CD4-positive, CD25-positive, alpha-beta regulatory T cell (primary cell): ENCODE measurements at regions not wholly inside any gene's neighbourhood (a gene's known extent, or its start where the extent isn't known, plus 50 kb on each side); places are given as distances from the start of the nearest gene placed in this dataset.
"Not testable (repeated sequence)": the region's sequence is repeated elsewhere in the genome, so short reads cannot be mapped to it uniquely, and the experiment has no call there.

Source experiments
- ATAC-seq, 2 donors: fragments of 150-1000 bp; cut with Tn5 transposase; one replicate each; pipeline ENCODE4 v1.10.0; 2021; ENCODE audit warnings: low read depth in 2 of 2, moderate number of reproducible peaks in 2 of 2, moderate library complexity in 1 of 2
- DNase-seq, 3 donors: peaks; one replicate each; pipeline versions ENCODE4 v3.0.0 to v3.0.0-alpha.2; 2012 to 2022; ENCODE audit warnings: mixed read lengths in 1 of 3
- H3K27ac ChIP-seq: one replicate; pipeline ENCODE4 v1.7.0; 2013; ENCODE audit warnings: mild to moderate bottlenecking, low read length; ENCODE audit not compliant: insufficient read depth, poor library complexity, severe bottlenecking
- H3K27me3 ChIP-seq: one replicate; pipeline ENCODE4 v1.7.0; 2013; ENCODE audit warnings: low read length; ENCODE audit not compliant: control insufficient read depth, insufficient read depth
- H3K36me3 ChIP-seq: one replicate; pipeline ENCODE4 v1.7.0; 2013; ENCODE audit warnings: mild to moderate bottlenecking, low read length, moderate library complexity; ENCODE audit not compliant: control insufficient read depth, insufficient read depth
- H3K4me1 ChIP-seq: 2 replicates; pipeline ENCODE4 v1.7.0; 2013; ENCODE audit warnings: mild to moderate bottlenecking, low read length; ENCODE audit not compliant: insufficient read depth, control insufficient read depth, poor library complexity, severe bottlenecking
- H3K4me3 ChIP-seq: one replicate; pipeline ENCODE4 v1.7.0; 2013; ENCODE audit warnings: low read depth, mild to moderate bottlenecking, low read length, moderate library complexity
- H3K9me3 ChIP-seq, 2 experiments: 1 replicate in 1 of 2; 2 replicates in 1 of 2; pipeline ENCODE4 v1.7.0; 2013; ENCODE audit warnings: low read length in 2 of 2, mild to moderate bottlenecking in 1 of 2, moderate library complexity in 1 of 2; ENCODE audit not compliant: control insufficient read depth in 2 of 2
- H3K27ac Mint-ChIP-seq, 3 donors: one replicate each; pipeline ENCODE4 v1.8.0; 2020 to 2022; ENCODE audit warnings: mild to moderate bottlenecking in 3 of 3, mixed read lengths in 3 of 3, moderate library complexity in 2 of 3
- H3K27me3 Mint-ChIP-seq: one replicate; pipeline ENCODE4 v1.8.0; 2022; ENCODE audit warnings: mild to moderate bottlenecking, mixed read lengths
- H3K36me3 Mint-ChIP-seq: one replicate; pipeline ENCODE4 v1.8.0; 2020; ENCODE audit warnings: mixed read lengths
- H3K4me1 Mint-ChIP-seq, 4 donors: one replicate each; pipeline ENCODE4 v1.8.0; 2020 to 2022; ENCODE audit warnings: mixed read lengths in 4 of 4, mild to moderate bottlenecking in 1 of 4
- H3K4me3 Mint-ChIP-seq, 4 donors: one replicate each; pipeline ENCODE4 v1.8.0; 2020 to 2022; ENCODE audit warnings: mild to moderate bottlenecking in 4 of 4, mixed read lengths in 4 of 4, moderate library complexity in 3 of 4
- H3K9me3 Mint-ChIP-seq, 7 donors: one replicate each; pipeline ENCODE4 v1.8.0; 2020 to 2022; ENCODE audit warnings: mixed read lengths in 7 of 7, mild to moderate bottlenecking in 3 of 7, moderate library complexity in 2 of 7

DNA sequence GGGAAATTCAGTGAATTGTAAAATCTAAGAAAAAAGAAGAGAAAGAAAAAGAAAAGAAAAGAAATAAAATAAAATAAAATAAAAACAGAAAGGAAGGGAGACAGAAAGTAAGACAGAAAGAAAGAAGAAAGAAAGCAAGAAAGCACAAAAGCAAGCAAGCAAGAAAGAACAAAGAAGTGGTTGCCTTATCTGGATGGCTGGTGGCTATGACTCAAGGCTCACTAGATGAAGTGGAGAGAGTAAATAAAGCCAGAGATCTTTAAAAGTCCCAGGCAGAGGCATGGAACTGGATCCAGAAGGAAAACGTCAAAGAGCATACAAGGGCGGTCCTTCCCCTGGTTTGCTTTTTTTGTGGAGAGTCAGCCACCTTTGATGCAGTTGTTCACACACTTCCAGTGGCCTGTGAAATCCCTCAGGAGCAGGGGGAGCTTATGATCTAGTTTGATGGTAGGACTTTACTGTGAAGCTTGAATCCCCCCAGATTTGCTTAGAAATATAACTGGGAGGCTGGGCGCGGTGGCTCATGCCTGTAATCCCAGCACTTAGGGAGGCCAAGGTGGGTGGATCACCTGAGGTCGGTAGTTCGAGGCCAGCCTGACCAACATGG is 176.7 kb upstream of the HMHB1 start:
- H3K4me1 Mint-ChIP-seq, result no peaks in the 10 kb centered on the region
- Histone ChIP-seq H3K27me3 (peaks cover 3% of the 10 kb centered on the region), H3K27ac (no peak overlapping the region), H3K9me3 (no peaks in the 10 kb centered on the region), H3K36me3 (no peaks in the 10 kb centered on the region), H3K4me3 (no peak overlapping the region), H3K4me1 (no peaks in the 10 kb centered on the region)
- peaks cover 0 to 2% (median 0%) of the 10 kb centered on the region in 7 donors for H3K9me3 Mint-ChIP-seq
- DNase-seq (no peak), ATAC-seq (no peak)
- H3K27ac Mint-ChIP-seq, result no peak overlapping the region
- H3K4me3 Mint-ChIP-seq, result no peak overlapping the region
- no peaks in the 10 kb centered on the region for H3K36me3 Mint-ChIP-seq
- H3K27me3 Mint-ChIP-seq, result no peaks in the 10 kb centered on the region

DNA sequence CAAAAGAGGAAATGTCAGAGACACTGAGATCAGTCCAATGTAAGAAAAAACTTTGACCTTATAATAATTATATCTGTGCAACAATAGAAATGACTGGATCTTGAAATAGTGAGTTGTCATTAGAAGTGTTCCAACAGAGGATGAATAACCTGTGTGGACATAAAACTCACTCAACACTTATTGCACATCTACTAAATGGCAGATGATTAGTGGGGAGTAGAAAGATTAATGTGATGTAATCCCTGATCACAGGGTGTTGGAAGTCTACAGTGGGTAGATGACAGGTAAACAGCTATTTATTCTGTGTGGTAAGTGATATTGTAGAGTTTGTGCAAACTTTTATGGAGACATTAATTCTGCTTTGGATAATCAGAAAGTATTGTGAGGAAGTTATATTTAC is 177.3 kb upstream of the HMHB1 start:
- DNase-seq (no peak), ATAC-seq (no peak)
- Mint-ChIP-seq H3K36me3 (no peaks in the 10 kb centered on the region), H3K4me3 (no peak overlapping the region), H3K27me3 (no peaks in the 10 kb centered on the region), H3K4me1 (no peaks in the 10 kb centered on the region), H3K27ac (no peak overlapping the region), H3K9me3 (peaks cover 0 to 2% (median 0%) of the 10 kb centered on the region in 7 donors)
- Histone ChIP-seq H3K4me1 (no peaks in the 10 kb centered on the region), H3K27ac (no peak overlapping the region), H3K27me3 (peaks cover 3% of the 10 kb centered on the region), H3K36me3 (no peaks in the 10 kb centered on the region), H3K9me3 (no peaks in the 10 kb centered on the region), H3K4me3 (no peak overlapping the region)

GRCh38 chr5:143629871-143630659 is 181.9 kb upstream of the HMHB1 start:
- Histone ChIP-seq H3K27ac (no peak overlapping the region), H3K9me3 (no peaks in the 10 kb centered on the region), H3K4me3 (no peak overlapping the region), H3K27me3 (peaks cover 3% of the 10 kb centered on the region), H3K4me1 (no peaks in the 10 kb centered on the region), H3K36me3 (no peaks in the 10 kb centered on the region)
- no peak for ATAC-seq
- Mint-ChIP-seq H3K4me3 (no peak overlapping the region), H3K4me1 (no peaks in the 10 kb centered on the region), H3K27ac (no peak overlapping the region), H3K9me3 (peaks cover 0 to 5% (median 2%) of the 10 kb centered on the region in 7 donors), H3K27me3 (peaks cover 4% of the 10 kb centered on the region), H3K36me3 (no peaks in the 10 kb centered on the region)
- DNase-seq, result no peak

- not testable (repeated sequence) for ATAC-seq, H3K4me1 ChIP-seq, H3K4me3 ChIP-seq, H3K4me3 Mint-ChIP-seq, H3K9me3 ChIP-seq, H3K36me3 ChIP-seq, DNase-seq, H3K36me3 Mint-ChIP-seq, H3K27me3 ChIP-seq, H3K4me1 Mint-ChIP-seq, H3K27ac ChIP-seq, H3K9me3 Mint-ChIP-seq
- H3K27ac Mint-ChIP-seq, result peak overlapping the region in 1 of 3 donors; percentile 11
- peaks cover 18% of the 10 kb centered on the region for H3K27me3 Mint-ChIP-seq
These were observed 186.9 kb upstream of the HMHB1 start for GRCh38 chr5:143625048-143625447.

DNA sequence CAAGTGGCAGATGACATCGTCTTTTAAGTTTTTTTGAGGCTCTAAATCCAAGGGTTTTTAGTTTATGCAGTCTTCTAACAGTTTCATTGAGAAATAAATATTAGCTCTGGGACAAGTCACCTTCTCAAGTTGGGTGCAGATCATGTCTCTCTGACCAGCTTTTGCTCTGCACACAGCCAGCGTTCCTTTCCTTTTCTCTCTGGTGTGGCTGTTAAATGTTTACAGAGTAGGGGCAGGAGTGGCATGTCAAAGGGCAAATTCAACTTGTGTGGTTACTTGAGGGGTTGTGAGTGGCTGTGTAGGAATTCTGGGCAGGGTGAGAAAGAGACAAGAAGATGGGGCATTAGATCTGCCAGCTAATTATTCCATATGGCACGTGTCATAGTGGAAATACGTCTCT is 187.5 kb upstream of the HMHB1 start:
- ATAC-seq, result no peak

DNA sequence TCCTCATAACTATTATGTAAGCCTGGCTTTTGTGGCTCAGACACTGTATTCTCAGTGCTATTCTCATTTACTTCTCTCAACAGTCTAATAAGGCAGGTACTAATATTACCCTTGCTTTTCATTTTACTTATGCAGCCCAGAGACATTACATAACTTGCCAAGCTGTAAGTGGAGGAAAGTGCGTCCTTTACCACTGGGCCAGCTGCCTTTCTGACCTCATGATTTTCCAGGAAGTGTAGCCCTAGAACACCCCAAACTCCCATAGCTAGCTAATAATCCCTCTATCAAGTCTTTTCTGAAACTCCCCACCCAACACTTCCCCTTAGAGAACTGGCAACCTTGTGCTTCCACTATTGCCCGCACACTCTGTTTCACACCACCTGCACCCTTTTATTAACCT is 192.9 kb upstream of the HMHB1 start:
- DNase-seq (no peak), ATAC-seq (no peak)
- Mint-ChIP-seq H3K36me3 (no peaks in the 10 kb centered on the region), H3K4me3 (no peak overlapping the region), H3K9me3 (peaks cover 0 to 3% (median 0%) of the 10 kb centered on the region in 7 donors), H3K4me1 (peaks cover 0 to 5% (median 1%) of the 10 kb centered on the region in 4 donors), H3K27me3 (peaks cover 10% of the 10 kb centered on the region), H3K27ac (no peak overlapping the region)
- no peaks in the 10 kb centered on the region for H3K4me1 ChIP-seq
- no peaks in the 10 kb centered on the region for H3K9me3 ChIP-seq
- H3K4me3 ChIP-seq, result no peak overlapping the region
- H3K36me3 ChIP-seq, result no peaks in the 10 kb centered on the region
- no peak overlapping the region for H3K27ac ChIP-seq
- H3K27me3 ChIP-seq, result peaks cover 5% of the 10 kb centered on the region

More for the DNA sequence above, 187.5 kb upstream of the HMHB1 start:
- peaks cover 18% of the 10 kb centered on the region for H3K27me3 Mint-ChIP-seq
- Histone ChIP-seq H3K4me1 (no peaks in the 10 kb centered on the region), H3K9me3 (no peaks in the 10 kb centered on the region), H3K27me3 (peaks cover 1% of the 10 kb centered on the region), H3K4me3 (no peak overlapping the region), H3K27ac (no peak overlapping the region), H3K36me3 (no peaks in the 10 kb centered on the region)
- H3K36me3 Mint-ChIP-seq, result no peaks in the 10 kb centered on the region
- H3K4me1 Mint-ChIP-seq, result no peaks in the 10 kb centered on the region
- DNase-seq, result no peak
- H3K27ac Mint-ChIP-seq, result peak overlapping the region in 1 of 3 donors; percentile 11
- H3K4me3 Mint-ChIP-seq, result no peak overlapping the region
- H3K9me3 Mint-ChIP-seq, result peaks cover 0 to 5% (median 2%) of the 10 kb centered on the region in 7 donors

DNA sequence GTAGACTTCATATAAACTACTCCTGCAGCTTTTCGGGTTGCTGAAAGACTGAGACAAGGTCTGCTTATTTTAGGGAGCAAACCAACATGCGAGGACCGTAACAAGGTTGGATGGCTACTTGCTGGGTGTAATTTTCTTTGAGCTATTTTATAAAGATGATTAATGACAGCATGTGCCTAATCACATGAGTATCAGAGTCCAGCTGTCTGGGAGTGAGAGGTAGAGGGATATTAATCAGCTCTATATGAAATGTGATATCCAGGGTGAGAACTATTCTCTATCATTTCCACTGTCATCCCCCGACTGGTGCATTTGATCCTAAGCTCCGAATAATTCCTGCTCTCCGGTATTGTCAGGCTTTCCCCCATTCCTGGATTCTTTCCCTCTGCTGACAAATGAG is 193.8 kb upstream of the HMHB1 start:
- no peaks in the 10 kb centered on the region for H3K36me3 ChIP-seq
- no peak overlapping the region for H3K4me3 Mint-ChIP-seq
- no peak overlapping the region for H3K27ac Mint-ChIP-seq
- H3K4me3 ChIP-seq, result no peak overlapping the region
- H3K27me3 ChIP-seq, result peaks cover 3% of the 10 kb centered on the region
- H3K27ac ChIP-seq, result no peak overlapping the region
- ATAC-seq, result no peak
- H3K4me1 ChIP-seq, result no peaks in the 10 kb centered on the region
- no peaks in the 10 kb centered on the region for H3K9me3 ChIP-seq
- H3K4me1 Mint-ChIP-seq, result peaks cover 0 to 9% (median 3%) of the 10 kb centered on the region in 4 donors
- H3K36me3 Mint-ChIP-seq, result no peaks in the 10 kb centered on the region
- peaks cover 5% of the 10 kb centered on the region for H3K27me3 Mint-ChIP-seq
- DNase-seq, result no peak
- peaks cover 0 to 3% (median 0%) of the 10 kb centered on the region in 7 donors for H3K9me3 Mint-ChIP-seq

DNA sequence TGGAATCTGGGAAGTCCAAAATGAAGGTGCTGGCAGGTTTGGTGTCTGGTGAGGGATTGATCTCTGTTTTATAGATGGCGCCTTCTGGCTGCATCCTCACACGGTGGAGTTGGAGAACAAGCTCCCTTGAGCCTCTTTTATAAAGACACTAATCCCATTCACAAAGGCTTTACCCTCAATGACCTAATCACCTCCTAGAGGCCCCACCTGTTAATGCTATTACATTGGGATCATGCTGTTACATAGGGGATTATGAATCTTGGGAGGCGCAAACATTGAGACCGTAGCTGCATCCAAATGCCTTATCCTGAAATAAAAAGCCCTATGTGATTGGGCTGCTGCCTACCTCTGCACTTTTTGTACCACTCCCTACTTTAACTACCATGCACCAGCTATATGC is 197.1 kb upstream of the HMHB1 start:
- Mint-ChIP-seq H3K9me3 (peaks cover 0 to 3% (median under 1%) of the 10 kb centered on the region in 7 donors), H3K27ac (no peak overlapping the region), H3K4me3 (peak overlapping the region in 1 of 4 donors; percentile 27)

More for the DNA sequence above, 197.1 kb upstream of the HMHB1 start:
- Histone ChIP-seq H3K36me3 (no peaks in the 10 kb centered on the region), H3K27ac (no peak overlapping the region), H3K27me3 (peaks cover 3% of the 10 kb centered on the region), H3K4me3 (no peak overlapping the region), H3K9me3 (no peaks in the 10 kb centered on the region), H3K4me1 (no peaks in the 10 kb centered on the region)
- H3K4me1 Mint-ChIP-seq, result peaks cover 0 to 14% (median 5%) of the 10 kb centered on the region in 4 donors
- no peaks in the 10 kb centered on the region for H3K36me3 Mint-ChIP-seq
- DNase-seq (no peak), ATAC-seq (no peak)
- H3K27me3 Mint-ChIP-seq, result no peaks in the 10 kb centered on the region
